Osteoblast (primary cell): ENCODE measurements at regions not wholly inside any gene's neighbourhood (a gene's known extent, or its start where the extent isn't known, plus 50 kb on each side); places are given as distances from the start of the nearest gene placed in this dataset.
A peak's percentile ranks its signal among the peaks of the same experiment; 100 is the strongest.

Experiments used
- DNase-seq: peaks from one replicate; pipeline ENCODE4 v3.0.0; 2011; ENCODE audit warnings: low spot score, mixed read lengths; ENCODE audit not compliant: insufficient read length; ENCODE audit errors: missing footprints
- H2AFZ ChIP-seq: 2 replicates; pipeline ENCODE4 v1.6.0; 2011; ENCODE audit warnings: mild to moderate bottlenecking, low read length
- H3K27ac ChIP-seq: 2 replicates; pipeline ENCODE4 v1.5.1; 2011; ENCODE audit warnings: mild to moderate bottlenecking, low read depth, low read length, moderate library complexity
- H3K27me3 ChIP-seq: 2 replicates; pipeline ENCODE4 v1.6.0; 2012; ENCODE audit warnings: mild to moderate bottlenecking, control low read depth, inconsistent platforms, low read length, moderate library complexity; ENCODE audit not compliant: insufficient read depth
- H3K36me3 ChIP-seq: 2 replicates; pipeline ENCODE4 v1.5.1; 2011; ENCODE audit warnings: mild to moderate bottlenecking, low read length, control low read depth, moderate library complexity; ENCODE audit not compliant: insufficient read depth
- H3K4me1 ChIP-seq: 2 replicates; pipeline ENCODE4 v1.5.1; 2011; ENCODE audit warnings: mild to moderate bottlenecking, low read length, control low read depth, moderate library complexity; ENCODE audit not compliant: insufficient read depth
- H3K4me2 ChIP-seq: 2 replicates; pipeline ENCODE4 v1.6.0; 2011; ENCODE audit warnings: mild to moderate bottlenecking, low read length; ENCODE audit not compliant: insufficient read depth
- H3K4me3 ChIP-seq: fragments of 200-600 bp; sonication (generic); 3 replicates; pipeline ENCODE4 v1.5.1; 2012; ENCODE audit warnings: mild to moderate bottlenecking, low read length, inconsistent platforms; ENCODE audit not compliant: insufficient read depth
- H3K79me2 ChIP-seq: 2 replicates; pipeline ENCODE4 v1.6.0; 2012; ENCODE audit warnings: mild to moderate bottlenecking, low read length, control low read depth, inconsistent platforms; ENCODE audit not compliant: insufficient read depth
- H3K9me3 ChIP-seq: 2 replicates; pipeline ENCODE4 v1.5.1; 2011; ENCODE audit warnings: low read depth, low read length, control low read depth
- H4K20me1 ChIP-seq: 2 replicates; pipeline ENCODE4 v1.6.0; 2012; ENCODE audit warnings: mild to moderate bottlenecking, low read length, control low read depth; ENCODE audit not compliant: insufficient read depth
- CTCF ChIP-seq: IDR thresholded peaks from 2 replicates; pipeline ENCODE4 v1.5.1; 2011; ENCODE audit warnings: mild to moderate bottlenecking, low read depth, low read length, moderate library complexity; ENCODE audit errors: extremely low read depth

- no peak for DNase-seq
Observed at GRCh38 chr1:80385650-80386049, 1379.1 kb upstream of the ADGRL4 start.

GRCh38 chr1:80384959-80385358 is 1378.4 kb upstream of the ADGRL4 start:
- no peak overlapping the region for H2AFZ ChIP-seq
- no peaks in the 10 kb centered on the region for H4K20me1 ChIP-seq
- no peak overlapping the region for H3K4me2 ChIP-seq
- no peak for DNase-seq
- H3K27ac ChIP-seq: no peak overlapping the region
- no peaks in the 10 kb centered on the region for H3K36me3 ChIP-seq
- no peaks in the 10 kb centered on the region for H3K9me3 ChIP-seq
- no peak overlapping the region for H3K4me3 ChIP-seq
- TF ChIP-seq CTCF: no peak
- H3K4me1 ChIP-seq: no peaks in the 10 kb centered on the region
- no peaks in the 10 kb centered on the region for H3K79me2 ChIP-seq
- H3K27me3 ChIP-seq: no peaks in the 10 kb centered on the region

More at GRCh38 chr1:80385650-80386049, 1379.1 kb upstream of the ADGRL4 start:
- no peaks in the 10 kb centered on the region for H3K36me3 ChIP-seq
- H2AFZ ChIP-seq: no peak overlapping the region
- TF ChIP-seq CTCF: no peak
- H4K20me1 ChIP-seq: no peaks in the 10 kb centered on the region
- H3K4me1 ChIP-seq: no peaks in the 10 kb centered on the region
- no peak overlapping the region for H3K27ac ChIP-seq
- no peak overlapping the region for H3K4me2 ChIP-seq
- no peaks in the 10 kb centered on the region for H3K9me3 ChIP-seq
- no peaks in the 10 kb centered on the region for H3K79me2 ChIP-seq
- H3K4me3 ChIP-seq: no peak overlapping the region
- H3K27me3 ChIP-seq: no peaks in the 10 kb centered on the region

- no peak for DNase-seq
- Histone ChIP-seq H3K4me1 (no peaks in the 10 kb centered on the region), H3K27ac (no peak overlapping the region), H3K9me3 (no peaks in the 10 kb centered on the region), H3K36me3 (no peaks in the 10 kb centered on the region), H3K4me3 (no peak overlapping the region), H3K27me3 (no peaks in the 10 kb centered on the region), H4K20me1 (no peaks in the 10 kb centered on the region), H2AFZ (no peak overlapping the region), H3K79me2 (no peaks in the 10 kb centered on the region), H3K4me2 (no peak overlapping the region)
- no peak for TF ChIP-seq CTCF
Observed at GRCh38 chr1:80384083-80384830, 1377.7 kb upstream of the ADGRL4 start.

GRCh38 chr1:80375662-80376061 is 1369.1 kb upstream of the ADGRL4 start:
- Histone ChIP-seq H3K4me1 (no peaks in the 10 kb centered on the region), H3K9me3 (no peaks in the 10 kb centered on the region), H3K27ac (no peak overlapping the region), H3K36me3 (no peaks in the 10 kb centered on the region), H3K4me3 (no peak overlapping the region), H3K79me2 (no peaks in the 10 kb centered on the region), H4K20me1 (no peaks in the 10 kb centered on the region), H3K4me2 (no peak overlapping the region), H2AFZ (no peak overlapping the region), H3K27me3 (no peaks in the 10 kb centered on the region)
- no peak for TF ChIP-seq CTCF
- peak; percentile 49 for DNase-seq
